NCI-H1694 (cell line): ENCODE measurements at regions not wholly inside any gene's neighbourhood (a gene's known extent, or its start where the extent isn't known, plus 50 kb on each side); places are given as distances from the start of the nearest gene placed in this dataset.
A peak's percentile ranks its signal among the peaks of the same experiment; 100 is the strongest.
"Not testable (repeated sequence)": the region's sequence is repeated elsewhere in the genome, so short reads cannot be mapped to it uniquely, and the experiment has no call there.

ENCODE experiments used
- DNase-seq: peaks from one replicate; lab custom pipeline; 2025; lab: John Stamatoyannopoulos, UW

- no peak for DNase-seq
Measured at GRCh38 chr1:157368363-157368762, 184.0 kb downstream of the FCRL5 start.

DNA sequence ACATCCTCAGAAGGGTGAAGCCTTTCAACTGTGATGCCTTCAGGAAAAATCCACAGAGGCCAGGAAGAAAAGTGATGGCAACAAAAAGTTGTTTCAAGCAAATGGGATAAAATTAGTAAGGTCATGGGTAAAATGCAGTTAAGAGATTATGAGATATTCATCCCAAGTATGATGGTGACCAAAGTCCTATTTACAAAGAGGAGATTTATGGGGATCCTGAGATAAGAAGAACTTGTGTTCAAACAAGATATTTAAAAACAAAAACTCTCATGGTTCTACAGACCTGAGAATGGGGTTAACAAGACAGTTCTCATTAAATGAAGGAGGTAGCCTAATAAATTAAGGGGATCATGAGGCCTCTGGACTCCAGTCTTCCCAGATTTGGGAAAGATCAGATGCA, 184.4 kb downstream of the FCRL5 start:
- no peak for DNase-seq

- no peak for DNase-seq
Measured at GRCh38 chr1:157367091-157367739, 185.1 kb downstream of the FCRL5 start.

- no peak for DNase-seq
Measured at GRCh38 chr1:157364612-157365011, 187.7 kb downstream of the FCRL5 start.

DNA sequence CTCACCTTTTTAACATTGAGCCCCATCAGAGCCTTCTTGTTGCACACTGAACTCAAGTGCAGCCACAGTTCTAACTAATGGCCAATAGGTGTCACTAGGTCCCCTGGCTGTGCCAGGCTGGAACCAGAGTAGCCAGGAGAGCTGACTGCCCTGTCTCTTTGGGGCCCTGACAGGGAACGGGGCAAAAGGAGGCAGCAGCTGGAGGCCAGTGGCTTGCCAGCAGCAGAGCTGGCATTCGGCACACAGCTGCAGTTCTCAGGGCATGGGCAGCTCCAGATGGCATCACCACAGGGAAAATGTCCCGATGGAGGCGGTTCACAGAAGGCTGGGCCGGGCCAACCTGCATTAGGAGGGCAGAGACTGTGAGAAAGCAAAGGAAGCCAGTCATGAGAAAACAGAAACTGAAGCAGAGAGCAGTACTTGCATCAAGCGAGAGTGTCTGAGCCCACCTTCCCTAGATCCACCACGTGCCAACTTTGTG, 188.6 kb downstream of the FCRL5 start:
- DNase-seq: peak; percentile 12

DNA sequence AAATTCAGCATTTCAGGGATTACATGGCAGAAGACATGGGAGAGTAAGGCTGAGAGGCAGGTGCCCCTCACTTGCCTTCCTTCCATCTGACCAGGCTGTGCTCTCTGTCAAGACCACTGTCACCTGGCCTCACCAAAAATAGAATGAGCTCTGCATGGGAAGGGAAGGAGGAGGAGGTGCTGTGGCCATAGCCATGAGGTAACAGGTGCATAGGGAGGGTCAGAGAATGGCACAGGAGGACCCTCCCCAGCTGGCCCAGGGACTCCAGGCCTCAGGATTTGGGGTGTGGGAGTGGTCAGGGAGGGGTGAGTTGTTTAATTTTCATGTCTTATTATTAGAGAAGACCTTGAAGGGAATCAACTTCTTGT, 192.3 kb downstream of the FCRL5 start:
- no peak for DNase-seq

GRCh38 chr1:157359314-157360022, 192.8 kb downstream of the FCRL5 start:
- no peak for DNase-seq

DNA sequence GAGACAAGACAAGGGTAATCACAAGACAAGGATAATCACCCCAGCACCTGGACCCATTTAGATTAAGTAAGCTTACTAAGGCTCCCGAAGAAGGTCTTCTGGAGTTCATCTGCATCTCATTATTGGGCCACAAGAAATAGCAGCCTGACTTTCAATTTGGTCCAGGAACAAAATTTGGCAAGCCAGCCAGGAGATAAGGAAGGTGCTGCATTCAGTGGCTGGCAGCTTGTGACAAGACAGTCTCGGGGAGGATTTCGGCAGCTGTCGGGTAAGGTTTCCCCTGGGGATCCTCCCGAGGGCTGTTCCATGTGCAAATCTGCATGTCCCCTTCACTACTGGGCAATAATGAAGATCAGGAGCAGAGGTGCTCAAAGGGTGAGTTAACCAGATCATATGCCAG, 195.2 kb downstream of the FCRL5 start:
- DNase-seq: no peak

- no peak for DNase-seq
Measured at GRCh38 chr1:157356601-157357000, 195.7 kb downstream of the FCRL5 start.

DNA sequence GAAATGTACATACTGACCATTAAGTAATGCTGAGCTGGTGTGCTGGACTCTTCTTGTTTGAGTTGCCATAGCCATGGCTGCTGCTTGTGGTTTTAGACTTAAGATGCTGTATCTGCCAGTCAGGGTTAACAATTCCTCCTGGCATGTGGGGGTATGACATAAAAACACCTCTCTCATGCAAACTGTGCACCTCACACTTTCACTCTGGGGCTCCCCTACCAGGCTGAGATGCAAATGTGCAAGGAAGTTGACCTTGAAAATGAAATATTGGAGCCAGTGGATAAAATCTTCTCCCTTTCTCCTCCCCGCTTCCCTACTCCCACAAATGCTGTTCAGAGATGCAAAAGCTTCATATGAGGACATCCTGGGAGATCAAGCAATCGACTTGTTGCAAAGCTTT, 198.8 kb downstream of the FCRL5 start:
- DNase-seq: no peak

GRCh38 chr1:157352817-157353408, 199.4 kb downstream of the FCRL5 start:
- DNase-seq: no peak

DNA sequence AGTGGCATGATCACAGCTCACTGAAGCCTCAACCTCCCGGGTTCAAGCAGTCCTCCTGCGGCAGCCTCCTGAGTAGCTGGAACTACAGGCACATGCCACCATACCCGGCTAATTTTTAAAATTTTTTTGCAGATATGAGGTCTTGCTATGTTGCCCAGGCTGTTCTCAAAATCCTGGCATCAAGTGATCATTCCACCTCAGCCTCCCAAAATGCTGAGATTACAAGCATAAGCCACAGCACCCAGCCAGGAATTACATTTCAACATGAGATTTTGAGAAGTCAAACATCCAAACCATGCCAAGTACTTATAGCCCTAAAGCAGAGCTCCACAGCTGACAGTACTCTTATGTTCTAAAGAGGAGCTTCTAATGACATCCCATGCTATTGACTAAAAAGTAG, 200.1 kb downstream of the FCRL5 start:
- DNase-seq: no peak

DNA sequence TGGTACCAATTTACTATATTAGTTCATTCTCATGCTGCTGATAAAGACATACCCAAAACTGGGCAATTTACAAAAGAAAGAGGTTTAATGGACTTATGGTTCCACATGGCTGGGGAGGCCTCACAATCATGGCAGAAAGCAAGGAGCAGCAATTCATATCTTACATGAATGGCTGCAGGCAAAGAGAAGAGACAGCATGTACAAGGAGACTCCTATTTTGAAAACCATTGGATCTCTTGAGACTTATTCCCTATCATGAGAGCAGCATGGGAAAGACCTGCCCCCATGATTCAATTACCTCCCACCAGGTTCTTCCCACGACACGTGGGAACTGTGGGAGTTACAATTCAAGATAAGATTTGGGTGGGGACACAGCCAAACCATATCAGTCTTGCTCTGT, 200.5 kb downstream of the FCRL5 start:
- not testable (repeated sequence) for DNase-seq

DNA sequence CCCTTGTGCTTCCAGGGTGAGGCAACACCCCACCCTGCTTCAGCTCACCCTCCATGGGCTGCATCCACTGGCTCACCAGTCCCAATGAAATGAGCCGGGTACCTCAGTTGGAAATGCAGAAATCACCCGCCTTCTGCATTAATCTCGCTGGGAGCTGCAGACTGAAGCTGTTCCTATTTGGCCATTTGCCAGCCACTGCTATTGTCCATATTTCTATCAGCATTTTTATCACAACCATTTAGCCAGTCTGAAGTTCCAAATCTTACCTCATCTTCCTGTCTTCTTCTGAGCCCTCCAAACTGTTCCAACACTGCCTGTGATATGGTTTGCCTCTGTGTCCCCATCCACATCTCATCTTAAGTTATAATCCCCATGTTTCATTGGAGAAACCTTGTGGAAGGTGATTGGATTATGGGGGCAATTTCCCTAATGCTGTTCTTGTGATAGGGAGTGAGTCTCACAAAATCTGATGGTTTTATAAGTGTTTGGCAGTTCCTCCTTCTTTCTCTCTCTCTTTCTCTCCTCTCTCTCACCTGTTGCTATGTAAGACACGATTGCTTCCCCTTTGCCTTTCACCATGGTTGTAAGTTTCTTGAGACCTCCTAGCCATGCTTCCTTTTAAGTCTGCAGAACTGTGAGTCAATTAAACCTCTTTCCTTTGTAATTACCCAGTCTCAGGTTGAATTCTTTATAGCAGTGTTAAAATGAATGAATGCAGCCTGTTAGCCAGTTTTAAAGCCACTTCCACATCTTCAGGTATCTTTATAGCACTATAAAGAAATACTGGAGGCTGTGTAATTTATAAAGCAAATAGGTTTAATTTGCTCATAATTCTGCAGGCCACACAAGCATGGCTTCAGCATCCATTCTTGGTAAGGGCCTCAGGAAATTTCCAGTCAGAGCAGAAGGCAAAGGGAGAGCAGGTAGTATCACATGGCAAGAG, 203.5 kb downstream of the FCRL5 start:
- DNase-seq: no peak

DNA sequence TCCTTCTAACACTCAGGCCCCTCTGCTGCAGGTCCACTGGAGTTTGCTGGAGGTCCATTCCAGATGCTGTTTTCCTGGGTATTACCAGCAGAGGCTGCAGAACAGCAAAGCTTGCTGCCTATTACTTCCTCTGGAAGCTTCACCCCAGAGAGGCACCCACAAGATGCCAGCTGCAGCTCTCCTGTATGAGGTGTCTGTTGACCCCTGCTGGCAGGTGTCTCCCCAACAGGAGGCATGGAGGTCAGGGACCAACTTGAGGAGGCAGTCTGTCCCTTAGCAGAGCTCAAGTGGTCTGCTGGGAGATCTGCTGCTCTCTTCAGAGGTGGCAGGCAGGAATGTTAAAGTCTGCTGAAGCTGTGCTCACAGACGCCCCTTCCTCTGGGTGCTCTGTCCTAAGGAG, 204.8 kb downstream of the FCRL5 start:
- no peak for DNase-seq

- DNase-seq: not testable (repeated sequence)
Measured at GRCh38 chr1:157337785-157338184, 199.6 kb upstream of the ETV3 start.

DNA sequence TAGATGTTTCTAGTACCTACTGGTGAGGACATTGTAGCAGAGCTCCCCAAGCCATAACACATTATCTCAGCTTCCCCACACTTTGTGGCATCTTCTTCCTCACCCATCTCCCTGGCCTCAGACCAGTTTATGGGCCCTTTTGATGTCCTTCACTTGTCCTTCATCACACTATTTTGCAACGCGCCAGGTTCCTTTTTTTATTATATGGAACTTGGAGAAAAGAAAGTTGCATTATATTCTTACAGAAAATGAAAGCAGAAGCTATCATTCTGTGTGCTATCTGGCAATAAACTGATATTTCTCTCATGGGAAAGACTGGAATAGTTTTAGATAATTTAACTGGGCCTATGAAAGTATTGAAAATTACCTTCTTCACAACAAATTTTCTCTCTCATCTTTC, 196.9 kb upstream of the ETV3 start:
- DNase-seq: no peak

DNA sequence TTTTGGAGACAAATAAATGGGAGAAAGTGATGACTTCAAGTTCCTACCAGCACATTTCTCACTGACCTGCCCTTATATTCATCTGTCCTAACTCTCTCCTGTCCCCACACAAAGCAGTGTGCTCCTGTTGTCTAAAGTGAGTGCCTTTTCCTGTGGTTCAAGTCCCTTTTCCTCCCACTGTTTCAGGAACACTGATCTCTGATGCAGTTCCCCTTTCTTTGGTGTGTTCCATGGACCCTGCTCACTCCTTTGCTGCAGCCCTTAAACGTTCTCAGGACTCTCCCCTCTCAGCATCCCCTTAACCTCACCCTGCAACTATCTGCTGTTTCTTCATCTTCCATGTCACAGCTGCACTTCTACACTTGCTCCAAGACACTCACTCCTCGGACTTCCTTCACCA, 195.8 kb upstream of the ETV3 start:
- DNase-seq: no peak

GRCh38 chr1:157330177-157330576, 192.0 kb upstream of the ETV3 start:
- DNase-seq: not testable (repeated sequence)

DNA sequence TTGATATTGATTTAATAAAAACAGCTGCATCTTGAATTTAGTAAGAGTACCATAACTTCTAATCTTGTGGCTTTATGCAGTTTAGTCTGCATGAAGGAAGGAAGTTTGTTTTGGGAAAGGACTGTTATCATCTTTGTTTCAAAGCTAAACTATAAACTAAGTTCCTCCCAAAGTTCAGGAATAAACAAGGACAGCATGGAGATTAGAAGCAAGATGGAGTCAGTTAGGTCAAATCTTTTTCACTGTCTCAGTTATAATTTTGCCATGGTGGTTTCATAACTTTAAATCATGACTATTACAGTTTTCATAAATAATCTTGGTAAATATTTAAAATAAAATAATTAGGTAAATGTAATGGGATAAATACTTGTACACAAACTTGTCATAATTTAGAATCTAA, 189.9 kb upstream of the ETV3 start:
- DNase-seq: not testable (repeated sequence)

- DNase-seq: no peak
Measured at GRCh38 chr1:157326173-157326859, 188.1 kb upstream of the ETV3 start.

GRCh38 chr1:157325220-157325619, 187.0 kb upstream of the ETV3 start:
- no peak for DNase-seq
